ENCODE measurements at regions not wholly inside any gene's neighbourhood (a gene's known extent, or its start where the extent isn't known, plus 50 kb on each side); places are given as distances from the start of the nearest gene placed in this dataset.

- WGBS, 5 donors = 63 to 76% (median 70%) methylated on average over 8 of the region's 8 CpGs
- H3K4me3 ChIP-seq = no peak overlapping the region
- no peak for DNase-seq
- no peaks in the 10 kb centered on the region for H3K4me1 ChIP-seq
- no peak overlapping the region for H3K27ac ChIP-seq
- H3K36me3 ChIP-seq = no peaks in the 10 kb centered on the region
- TF ChIP-seq POLR2A (IDR thresholded peaks at IDR 0.05) (no peak), CTCF (IDR thresholded peaks at IDR 0.05 in 8 of 11, conservative IDR thresholded peaks at IDR 0.05 in 3 of 11) (no peak), POLR2AphosphoS5 (IDR thresholded peaks at IDR 0.05) (no peak)
- H3K9me3 ChIP-seq = no peaks in the 10 kb centered on the region
- intact Hi-C loops (cut with DNase I; ENCODE audit: low total_unique reads) = no loop called here
- H3K27me3 ChIP-seq (replicated peaks in 1 of 7) = no peaks in the 10 kb centered on the region
Observed at GRCh38 chr1:80211691-80212380, 1205.3 kb upstream of the ADGRL4 start.

GRCh38 chr1:80202118-80202517 lies 1195.6 kb upstream of the ADGRL4 start:
- TF ChIP-seq CTCF (IDR thresholded peaks at IDR 0.05 in 8 of 11, conservative IDR thresholded peaks at IDR 0.05 in 3 of 11) (no peak), POLR2A (IDR thresholded peaks at IDR 0.05) (no peak), POLR2AphosphoS5 (IDR thresholded peaks at IDR 0.05) (no peak)
- WGBS, 5 donors = 77 to 95% (median 83%) methylated on average over 4 of the region's 4 CpGs

GRCh38 chr1:80194221-80194620 lies 1187.7 kb upstream of the ADGRL4 start:
- no peak for TF ChIP-seq POLR2AphosphoS5 (IDR thresholded peaks at IDR 0.05)
- no peak for TF ChIP-seq CTCF (IDR thresholded peaks at IDR 0.05 in 8 of 11, conservative IDR thresholded peaks at IDR 0.05 in 3 of 11)
- TF ChIP-seq POLR2A (IDR thresholded peaks at IDR 0.05) = no peak
- no peak overlapping the region for H3K4me3 ChIP-seq
- no peaks in the 10 kb centered on the region for H3K4me1 ChIP-seq
- H3K27ac ChIP-seq = no peak overlapping the region
- no peaks in the 10 kb centered on the region for H3K9me3 ChIP-seq
- no peak for DNase-seq
- H3K27me3 ChIP-seq (replicated peaks in 1 of 7) = no peaks in the 10 kb centered on the region
- intact Hi-C loops (cut with DNase I; ENCODE audit: low total_unique reads) = no loop called here
- no peaks in the 10 kb centered on the region for H3K36me3 ChIP-seq
- 76 to 92% (median 87%) methylated on average over 4 of the region's 4 CpGs for WGBS, 5 donors

More at GRCh38 chr1:80202118-80202517, 1195.6 kb upstream of the ADGRL4 start:
- Histone ChIP-seq H3K36me3 (no peaks in the 10 kb centered on the region), H3K27ac (no peak overlapping the region), H3K9me3 (peaks cover 0 to 19% (median 0%) of the 10 kb centered on the region in 8 donors), H3K27me3 (replicated peaks in 1 of 7) (no peaks in the 10 kb centered on the region), H3K4me1 (no peaks in the 10 kb centered on the region), H3K4me3 (no peak overlapping the region)
- intact Hi-C loops (cut with DNase I; ENCODE audit: low total_unique reads) = no loop called here
- no peak for DNase-seq

GRCh38 chr1:80181418-80181817 lies 1174.9 kb upstream of the ADGRL4 start:
- no peak for TF ChIP-seq CTCF (IDR thresholded peaks at IDR 0.05 in 8 of 11, conservative IDR thresholded peaks at IDR 0.05 in 3 of 11)
- no peak for TF ChIP-seq POLR2A (IDR thresholded peaks at IDR 0.05)
- H3K36me3 ChIP-seq = no peaks in the 10 kb centered on the region
- H3K27ac ChIP-seq = no peak overlapping the region
- no peak for DNase-seq
- intact Hi-C loops (cut with DNase I; ENCODE audit: low total_unique reads) = no loop called here
- no peaks in the 10 kb centered on the region for H3K4me1 ChIP-seq
- H3K9me3 ChIP-seq = peaks cover 0 to 13% (median 10%) of the 10 kb centered on the region in 8 donors
- H3K4me3 ChIP-seq = no peak overlapping the region
- no peaks in the 10 kb centered on the region for H3K27me3 ChIP-seq (replicated peaks in 1 of 7)
